Skeletal muscle tissue (tissue), 3 donors: ENCODE measurements at regions not wholly inside any gene's neighbourhood (a gene's known extent, or its start where the extent isn't known, plus 50 kb on each side); places are given as distances from the start of the nearest gene placed in this dataset.
A peak's percentile ranks its signal among the peaks of the same experiment; 100 is the strongest.

ENCODE experiments used
- H3K27ac ChIP-seq: one replicate; pipeline ENCODE4 v1.7.0; 2013; ENCODE audit warnings: mild to moderate bottlenecking, low read depth, low read length, inconsistent platforms
- H3K27me3 ChIP-seq, 3 donors: one replicate each; pipeline ENCODE4 v1.7.0; 2013; ENCODE audit warnings: low read length in 3 of 3; ENCODE audit not compliant: control insufficient read depth in 3 of 3, insufficient read depth in 3 of 3
- H3K36me3 ChIP-seq, 3 donors: one replicate each; pipeline ENCODE4 v1.7.0; 2013; ENCODE audit warnings: low read length in 3 of 3; ENCODE audit not compliant: control insufficient read depth in 3 of 3, insufficient read depth in 3 of 3
- H3K4me1 ChIP-seq, 3 donors: one replicate each; pipeline ENCODE4 v1.7.0; 2013; ENCODE audit warnings: low read length in 3 of 3, mild to moderate bottlenecking in 3 of 3; ENCODE audit not compliant: control insufficient read depth in 3 of 3, insufficient read depth in 3 of 3
- H3K4me3 ChIP-seq, 3 donors: one replicate each; pipeline ENCODE4 v1.7.0; 2013; ENCODE audit warnings: low read length in 3 of 3
- H3K9ac ChIP-seq, 3 donors: one replicate each; pipeline ENCODE4 v1.7.0; 2013; ENCODE audit warnings: low read length in 3 of 3, mild to moderate bottlenecking in 3 of 3, moderate library complexity in 2 of 3, low read depth in 1 of 3
- H3K9me3 ChIP-seq, 3 donors: one replicate each; pipeline ENCODE4 v1.7.0; 2013; ENCODE audit warnings: low read length in 3 of 3; ENCODE audit not compliant: control insufficient read depth in 3 of 3
- donor health status: Osteomylitis.

DNA sequence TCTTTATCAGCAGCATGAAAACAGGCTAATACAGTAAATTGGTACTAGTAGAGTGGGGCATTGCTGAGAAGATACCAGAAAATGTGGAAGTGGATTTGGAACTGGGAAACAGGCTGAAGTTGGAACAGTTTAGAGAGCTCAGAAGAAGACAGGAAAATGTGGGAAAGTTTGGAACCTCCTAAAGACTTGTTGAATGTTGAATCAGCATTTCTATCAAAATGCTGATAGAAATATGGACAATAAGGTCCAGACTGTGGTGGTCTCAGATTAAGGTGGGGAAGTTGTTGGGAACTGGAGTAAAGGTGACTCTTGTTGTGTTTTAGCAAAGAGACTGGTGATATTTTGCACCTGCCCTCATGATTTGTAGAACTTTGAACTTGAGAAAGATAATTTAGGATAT is 231.2 kb upstream of the KCND2 start:
- no peaks in the 10 kb centered on the region for H3K36me3 ChIP-seq
- H3K27me3 ChIP-seq: no peaks in the 10 kb centered on the region
- no peaks in the 10 kb centered on the region for H3K4me1 ChIP-seq
- no peak overlapping the region for H3K9ac ChIP-seq
- no peaks in the 10 kb centered on the region for H3K9me3 ChIP-seq
- no peak overlapping the region for H3K4me3 ChIP-seq
- H3K27ac ChIP-seq: no peak overlapping the region

DNA sequence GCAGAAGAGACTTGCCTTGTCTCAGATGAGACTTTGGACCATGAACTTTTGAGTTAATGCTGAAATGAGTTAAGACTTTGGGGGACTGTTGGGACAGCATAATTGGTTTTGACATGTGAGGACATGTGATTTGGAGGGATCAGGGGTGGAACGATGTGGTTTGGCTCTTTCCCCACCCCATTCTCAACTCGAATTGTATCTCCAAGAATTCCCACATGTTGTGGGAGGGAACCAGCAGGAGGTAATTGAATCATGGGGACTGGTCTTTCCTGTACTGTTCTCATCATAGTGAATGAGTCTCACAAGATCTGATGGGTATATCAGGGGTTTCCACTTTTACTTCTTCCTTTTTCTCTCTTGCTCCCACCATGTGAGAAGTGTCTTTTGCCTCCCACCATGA is 229.7 kb upstream of the KCND2 start:
- no peak overlapping the region for H3K4me3 ChIP-seq
- H3K4me1 ChIP-seq: no peaks in the 10 kb centered on the region
- no peaks in the 10 kb centered on the region for H3K9me3 ChIP-seq
- no peaks in the 10 kb centered on the region for H3K36me3 ChIP-seq
- no peaks in the 10 kb centered on the region for H3K27me3 ChIP-seq
- no peak overlapping the region for H3K27ac ChIP-seq
- H3K9ac ChIP-seq: no peak overlapping the region

DNA sequence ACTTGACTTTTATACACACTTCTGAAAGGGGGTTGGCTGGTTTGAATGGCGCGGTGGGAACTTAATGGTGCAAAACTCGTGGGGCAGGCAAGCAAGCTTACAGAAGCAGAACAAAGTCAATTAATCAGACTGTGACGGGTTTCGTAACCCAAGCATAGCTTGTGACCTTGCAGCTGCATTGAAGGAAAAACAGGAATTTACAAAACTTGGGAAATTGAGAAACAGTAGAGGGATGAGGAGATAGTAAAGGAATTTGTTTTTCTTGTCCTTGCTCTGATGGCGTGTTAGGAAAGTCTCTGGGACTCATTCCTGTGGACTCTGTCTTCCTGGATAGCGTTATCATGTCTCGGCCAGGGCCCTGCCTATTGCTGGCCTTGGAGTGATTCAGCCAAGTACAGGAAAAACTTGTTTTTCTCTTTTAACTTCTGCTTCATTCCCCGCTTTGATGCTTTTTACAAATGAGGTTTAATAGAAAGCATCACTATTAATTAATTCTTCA is 220.0 kb upstream of the KCND2 start:
- H3K27me3 ChIP-seq: no peaks in the 10 kb centered on the region
- no peaks in the 10 kb centered on the region for H3K4me1 ChIP-seq
- H3K27ac ChIP-seq: peak overlapping the region; percentile 65
- H3K9ac ChIP-seq: no peak overlapping the region
- no peak overlapping the region for H3K4me3 ChIP-seq
- H3K9me3 ChIP-seq: no peaks in the 10 kb centered on the region
- H3K36me3 ChIP-seq: no peaks in the 10 kb centered on the region

DNA sequence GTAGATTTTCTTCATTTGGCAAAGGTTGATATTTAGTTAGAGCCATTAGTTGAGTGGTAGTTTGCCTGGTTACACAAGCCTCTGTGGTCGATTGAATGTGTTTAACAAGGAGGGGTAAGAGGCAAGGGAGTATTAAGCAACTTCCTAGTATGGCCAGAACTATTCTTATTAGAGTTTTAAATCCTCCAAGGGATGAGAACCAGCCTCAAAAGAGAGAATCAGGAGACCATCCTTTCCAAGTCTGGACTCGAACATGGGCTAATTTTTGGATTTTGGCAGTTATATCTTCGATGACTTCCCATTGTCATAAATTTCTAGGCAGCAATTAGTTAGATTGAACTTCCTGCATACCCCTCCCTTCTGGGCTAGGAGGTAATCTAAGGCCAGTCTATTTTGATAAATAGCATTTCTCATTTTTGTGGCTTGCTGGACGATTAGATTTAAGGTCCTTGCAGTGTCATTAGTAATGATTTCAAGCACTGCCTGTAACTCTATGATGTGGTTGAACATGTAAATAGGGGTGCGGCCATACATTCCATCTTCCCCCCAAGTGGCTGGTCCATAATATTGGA is 219.5 kb upstream of the KCND2 start:
- H3K9ac ChIP-seq: no peak overlapping the region
- H3K27me3 ChIP-seq: no peaks in the 10 kb centered on the region
- H3K9me3 ChIP-seq: no peaks in the 10 kb centered on the region
- no peak overlapping the region for H3K4me3 ChIP-seq
- H3K36me3 ChIP-seq: no peaks in the 10 kb centered on the region
- H3K4me1 ChIP-seq: no peaks in the 10 kb centered on the region
- peak overlapping the region; percentile 65 for H3K27ac ChIP-seq

DNA sequence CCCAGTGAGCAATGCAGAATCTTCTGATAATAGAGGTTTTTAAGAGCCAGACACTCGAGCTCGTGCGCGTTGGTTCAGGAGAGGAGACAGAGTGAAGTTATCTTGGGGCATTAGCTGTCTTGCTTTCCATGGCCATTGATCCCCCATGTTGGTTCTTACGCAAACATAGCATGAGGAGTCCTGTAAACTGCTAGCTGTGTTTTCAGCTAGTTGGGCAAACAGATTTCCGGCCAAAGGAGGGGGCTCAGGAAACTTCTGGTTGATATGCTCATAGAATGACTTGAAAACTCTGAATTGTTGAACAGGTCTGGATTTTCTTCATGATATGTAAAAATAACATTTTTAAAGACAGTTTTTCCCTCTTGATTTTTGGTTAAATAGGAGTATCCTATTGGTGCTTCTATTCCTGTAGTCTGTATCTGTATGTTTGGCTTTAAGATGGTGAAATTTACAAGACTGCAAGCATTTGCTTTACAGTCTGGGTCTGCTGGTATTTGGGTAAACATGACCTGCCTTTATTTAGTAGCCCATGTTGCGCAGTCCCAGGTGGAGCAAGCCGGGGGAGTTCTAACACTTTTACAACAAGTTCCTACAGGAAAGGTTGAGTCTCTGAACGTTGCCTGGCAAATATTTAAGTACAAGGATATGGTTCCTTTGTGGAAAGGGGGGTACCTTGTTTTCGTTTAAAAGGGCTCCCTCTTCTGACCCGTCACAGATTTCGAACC is 218.4 kb upstream of the KCND2 start:
- Histone ChIP-seq H3K4me1 (peaks cover 0 to under 1% (median under 1%) of the 10 kb centered on the region in 3 donors), H3K4me3 (no peak overlapping the region), H3K9ac (no peak overlapping the region), H3K27me3 (no peaks in the 10 kb centered on the region), H3K27ac (peak overlapping the region; percentile 65), H3K36me3 (no peaks in the 10 kb centered on the region), H3K9me3 (no peaks in the 10 kb centered on the region)

DNA sequence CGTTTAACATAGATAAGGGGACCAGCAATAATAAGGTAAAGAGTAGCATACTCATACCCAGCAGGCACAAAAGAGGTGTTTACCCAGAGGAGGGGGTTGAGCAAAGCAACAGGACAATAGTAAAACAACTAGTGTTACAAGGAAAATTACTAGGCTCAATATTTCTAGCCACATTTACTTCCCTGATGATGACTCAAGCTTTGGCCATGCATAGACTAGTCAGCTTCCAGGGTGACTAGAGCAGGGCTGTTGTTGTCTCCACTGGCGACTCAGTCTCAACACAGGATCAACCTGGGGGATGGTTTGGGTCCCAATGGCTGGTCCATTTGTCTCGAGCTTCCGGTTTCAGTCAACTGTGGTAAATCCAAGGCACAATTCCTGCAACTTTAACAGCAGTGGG is 217.7 kb upstream of the KCND2 start:
- H3K27me3 ChIP-seq: no peaks in the 10 kb centered on the region
- H3K36me3 ChIP-seq: no peaks in the 10 kb centered on the region
- H3K4me1 ChIP-seq: peaks cover 0 to 8% (median 6%) of the 10 kb centered on the region in 3 donors
- no peaks in the 10 kb centered on the region for H3K9me3 ChIP-seq
- H3K9ac ChIP-seq: no peak overlapping the region
- no peak overlapping the region for H3K4me3 ChIP-seq
- no peak overlapping the region for H3K27ac ChIP-seq

DNA sequence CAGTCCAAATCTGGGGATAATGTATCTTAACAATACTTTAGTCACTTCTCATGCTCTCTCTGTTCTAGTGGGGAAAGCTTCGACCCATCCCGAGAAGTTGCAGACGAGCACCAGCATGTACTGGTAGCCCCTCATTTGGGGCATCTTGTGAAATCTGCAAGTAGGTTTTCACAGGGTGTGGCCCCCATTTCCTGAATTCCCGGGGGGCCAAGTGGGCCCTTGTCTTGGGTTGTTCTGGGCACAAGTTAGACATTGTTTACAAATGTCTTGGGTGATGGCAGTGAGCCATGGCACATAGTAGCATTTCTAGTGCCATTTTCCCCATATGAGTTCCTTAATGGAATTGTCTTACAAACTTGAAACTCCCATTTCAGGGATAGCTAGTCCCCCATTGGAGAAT is 216.7 kb upstream of the KCND2 start:
- Histone ChIP-seq H3K27ac (no peak overlapping the region), H3K27me3 (no peaks in the 10 kb centered on the region)

DNA sequence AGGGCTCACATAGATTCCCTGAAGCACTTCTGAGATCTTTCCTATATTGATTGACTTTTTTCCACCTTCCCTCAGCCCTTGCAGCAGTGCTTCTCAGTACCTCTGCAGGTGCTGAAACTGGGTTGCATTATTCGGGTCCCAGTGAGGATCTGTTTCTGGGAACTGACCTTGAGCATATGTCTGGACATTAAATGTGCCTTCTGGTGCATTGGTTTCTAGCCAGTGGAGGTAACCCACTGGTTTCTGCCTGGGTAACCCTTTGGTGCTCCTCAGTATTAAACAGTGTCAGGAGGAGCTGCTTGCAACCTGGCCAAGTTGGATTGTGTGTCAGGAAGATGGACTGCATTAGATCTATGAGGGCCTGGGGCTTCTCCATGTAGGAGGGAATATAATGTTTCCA is 213.3 kb upstream of the KCND2 start:
- Histone ChIP-seq H3K27ac (no peak overlapping the region), H3K4me3 (peak overlapping the region in 1 of 3 donors; percentile 6), H3K27me3 (no peaks in the 10 kb centered on the region), H3K4me1 (peaks cover 0 to 14% (median 6%) of the 10 kb centered on the region in 3 donors), H3K9me3 (no peaks in the 10 kb centered on the region), H3K9ac (no peak overlapping the region), H3K36me3 (no peaks in the 10 kb centered on the region)

More for the DNA sequence above, 216.7 kb upstream of the KCND2 start:
- Histone ChIP-seq H3K4me3 (no peak overlapping the region), H3K4me1 (peaks cover 0 to 14% (median 6%) of the 10 kb centered on the region in 3 donors), H3K9me3 (no peaks in the 10 kb centered on the region), H3K36me3 (no peaks in the 10 kb centered on the region), H3K9ac (no peak overlapping the region)

DNA sequence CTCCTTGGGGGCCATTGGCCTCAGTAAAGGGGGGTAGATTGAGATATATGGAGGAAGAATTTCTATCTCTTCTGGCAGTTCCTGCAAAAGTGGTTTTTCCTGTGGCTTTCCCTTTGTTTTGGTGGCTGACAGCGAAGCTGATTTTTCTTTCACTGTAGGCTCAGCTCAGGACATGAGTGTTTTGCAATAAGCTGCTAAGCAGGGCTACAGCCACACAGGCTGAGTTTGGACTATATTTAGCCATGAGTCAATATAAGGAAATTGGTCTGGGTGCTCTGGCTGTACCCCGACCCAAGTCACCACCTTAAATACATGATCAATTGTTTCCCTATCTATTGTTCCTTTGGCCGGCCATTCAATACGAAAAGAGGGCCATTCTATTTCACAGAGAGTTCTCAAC is 212.7 kb upstream of the KCND2 start:
- Histone ChIP-seq H3K27ac (peak overlapping the region; percentile 36), H3K36me3 (no peaks in the 10 kb centered on the region), H3K4me3 (peak overlapping the region in 1 of 3 donors; percentile 6), H3K9me3 (no peaks in the 10 kb centered on the region), H3K9ac (peak overlapping the region in 1 of 3 donors; percentile 41), H3K27me3 (no peaks in the 10 kb centered on the region), H3K4me1 (peaks cover 0 to 14% (median 6%) of the 10 kb centered on the region in 3 donors)

DNA sequence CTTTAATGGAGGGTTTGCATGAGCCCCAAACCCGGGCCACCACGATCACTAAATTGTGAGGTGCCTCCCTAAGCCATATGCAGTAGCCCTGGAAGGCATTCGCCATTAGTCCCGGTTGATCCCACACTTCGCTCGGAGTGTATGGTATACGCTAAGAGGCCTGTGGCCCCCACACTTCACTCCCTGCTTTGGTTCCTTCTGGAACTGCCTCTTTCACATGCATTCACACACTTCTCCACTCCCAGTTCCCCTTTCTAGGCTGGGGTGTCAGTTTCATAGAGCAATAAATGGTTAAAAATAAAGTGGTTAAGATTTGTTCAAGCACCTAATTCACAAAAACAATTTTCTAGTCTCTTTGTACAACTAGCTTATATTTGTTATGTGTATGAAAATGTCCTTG is 212.1 kb upstream of the KCND2 start:
- Histone ChIP-seq H3K27me3 (no peaks in the 10 kb centered on the region), H3K9ac (no peak overlapping the region), H3K27ac (peak overlapping the region; percentile 36), H3K4me1 (peaks cover 0 to 14% (median 6%) of the 10 kb centered on the region in 3 donors), H3K4me3 (no peak overlapping the region), H3K36me3 (no peaks in the 10 kb centered on the region), H3K9me3 (no peaks in the 10 kb centered on the region)
